A673 (cell line): ENCODE measurements at regions not wholly inside any gene's neighbourhood (a gene's known extent, or its start where the extent isn't known, plus 50 kb on each side); places are given as distances from the start of the nearest gene placed in this dataset.
"Not testable (repeated sequence)": the region's sequence is repeated elsewhere in the genome, so short reads cannot be mapped to it uniquely, and the experiment has no call there.

Source experiments
- BruUV-seq: library from RNA; stranded (reverse); fragments of 400-500 nt; replicated peaks from 2 replicates; lab custom pipeline; 2021; lab: Mats Ljungman, UMichigan
- CTCF ChIA-PET: fragments of 300-600 bp; sonication (Branson Sonifier 250); formaldehyde crosslinking; loops from one replicate; lab custom pipeline; 2022; ENCODE audit warnings: antibody characterized with exemption; lab: Charles Lee
- POLR2A ChIA-PET: fragments of 300-600 bp; sonication (Branson Sonifier 250); formaldehyde crosslinking; loops from one replicate; lab custom pipeline; 2022; ENCODE audit warnings: antibody characterized with exemption; ENCODE audit not compliant: low non-redundant PET; lab: Charles Lee
- DNase-seq: peaks from one replicate; pipeline ENCODE4 v3.0.0-alpha.2; 2015; ENCODE audit warnings: low spot score
- H3K27ac ChIP-seq: fragments of 200-600 bp; sonication (generic); 2 replicates; pipeline ENCODE4 v1.5.1; 2016; ENCODE audit warnings: mixed run types, low read depth, mild to moderate bottlenecking, mixed read lengths, antibody characterized with exemption, low read length; ENCODE audit not compliant: poor library complexity, severe bottlenecking
- H3K27me3 ChIP-seq: fragments of 200-600 bp; sonication (generic); replicated peaks from 2 replicates; pipeline ENCODE4 v1.6.1; 2017; ENCODE audit warnings: mixed run types, low read depth, mild to moderate bottlenecking, mixed read lengths, antibody characterized with exemption, low read length; ENCODE audit not compliant: insufficient read depth, poor library complexity
- H3K36me3 ChIP-seq: fragments of 200-600 bp; sonication (generic); 2 replicates; pipeline ENCODE4 v1.6.1; 2016; ENCODE audit warnings: mixed run types, mild to moderate bottlenecking, mixed read lengths, antibody characterized with exemption, low read length; ENCODE audit not compliant: insufficient read depth, poor library complexity, severe bottlenecking
- H3K4me1 ChIP-seq: fragments of 200-600 bp; sonication (generic); 2 replicates; pipeline ENCODE4 v1.6.1; 2017; ENCODE audit warnings: mixed run types, mild to moderate bottlenecking, mixed read lengths, antibody characterized with exemption, low read length; ENCODE audit not compliant: insufficient read depth, poor library complexity, severe bottlenecking
- H3K4me3 ChIP-seq: fragments of 200-600 bp; sonication (generic); 2 replicates; pipeline ENCODE4 v1.5.1; 2016; ENCODE audit warnings: low read depth, mixed run types, mild to moderate bottlenecking, mixed read lengths, low read length; ENCODE audit not compliant: poor library complexity, severe bottlenecking
- H3K9me3 ChIP-seq: fragments of 200-600 bp; sonication (generic); 2 replicates; pipeline ENCODE4 v1.6.1; 2016; ENCODE audit warnings: mixed run types, low read depth, mild to moderate bottlenecking, mixed read lengths, antibody characterized with exemption, low read length; ENCODE audit not compliant: poor library complexity, severe bottlenecking
- CTCF ChIP-seq: fragments of 300-800, 200-600 bp; sonication (generic); conservative IDR thresholded peaks from 2 replicates; pipeline ENCODE4 v1.5.1; 2017; ENCODE audit warnings: low read depth, mild to moderate bottlenecking, antibody characterized with exemption, low read length, moderate library complexity, mixed read lengths
- EZH2 ChIP-seq: fragments of 200-600 bp; sonication (generic); IDR thresholded peaks from 2 replicates; pipeline ENCODE4 v1.6.1; 2017; ENCODE audit warnings: borderline replicate concordance, low read depth, mild to moderate bottlenecking, mixed read lengths, antibody characterized with exemption, low read length; ENCODE audit not compliant: poor library complexity, severe bottlenecking
- intact Hi-C: fragments of 100-400 bp; cut with micrococcal nuclease; formaldehyde crosslinking; loops from one replicate; pipeline ENCODE4 v1.10.0; 2022; ENCODE audit not compliant: unreplicated experiment

- H3K4me1 ChIP-seq, H3K27ac ChIP-seq, H3K9me3 ChIP-seq, POLR2A ChIA-PET, H3K27me3 ChIP-seq, BruUV-seq, CTCF ChIA-PET, H3K4me3 ChIP-seq, H3K36me3 ChIP-seq, DNase-seq, intact Hi-C loops: not testable (repeated sequence)
Measured at GRCh38 chr21:13877503-13877902, 267.9 kb downstream of the POTED start.

- intact Hi-C loops, H3K4me3 ChIP-seq, H3K27me3 ChIP-seq, CTCF ChIA-PET, H3K9me3 ChIP-seq, POLR2A ChIA-PET, H3K36me3 ChIP-seq, DNase-seq, H3K4me1 ChIP-seq, BruUV-seq, H3K27ac ChIP-seq: not testable (repeated sequence)
Measured at GRCh38 chr21:13876999-13877398, 267.4 kb downstream of the POTED start.

- H3K9me3 ChIP-seq, result not testable (repeated sequence)
Measured at GRCh38 chr21:13874001-13874400, 264.4 kb downstream of the POTED start.

GRCh38 chr21:13854638-13855037 is 245.1 kb downstream of the POTED start:
- ChIA-PET POLR2A (no interaction called here), CTCF (no interaction called here)
- no peaks in the 10 kb centered on the region for H3K36me3 ChIP-seq
- BruUV-seq, result no TSS peak
- no peak for DNase-seq
- no peaks in the 10 kb centered on the region for H3K9me3 ChIP-seq
- H3K4me1 ChIP-seq, result no peaks in the 10 kb centered on the region
- intact Hi-C loops, result no loop called here
- TF ChIP-seq EZH2, result no peak
- TF ChIP-seq CTCF, result no peak
- no peak overlapping the region for H3K27ac ChIP-seq
- H3K27me3 ChIP-seq, result no peaks in the 10 kb centered on the region
- H3K4me3 ChIP-seq, result no peak overlapping the region

More at GRCh38 chr21:13874001-13874400, 264.4 kb downstream of the POTED start:
- POLR2A ChIA-PET, H3K27ac ChIP-seq, H3K36me3 ChIP-seq, H3K27me3 ChIP-seq, intact Hi-C loops, BruUV-seq, H3K4me3 ChIP-seq, CTCF ChIA-PET, H3K4me1 ChIP-seq: not testable (repeated sequence)
- peak; percentile 2 for DNase-seq

GRCh38 chr21:13850808-13851207 is 241.2 kb downstream of the POTED start:
- H3K36me3 ChIP-seq, POLR2A ChIA-PET, intact Hi-C loops, DNase-seq, H3K4me1 ChIP-seq, CTCF ChIA-PET, H3K4me3 ChIP-seq, H3K27me3 ChIP-seq, BruUV-seq, H3K27ac ChIP-seq, H3K9me3 ChIP-seq: not testable (repeated sequence)

GRCh38 chr21:13849489-13849888 is 239.9 kb downstream of the POTED start:
- H3K27ac ChIP-seq, H3K4me3 ChIP-seq, H3K4me1 ChIP-seq, CTCF ChIA-PET, intact Hi-C loops, H3K36me3 ChIP-seq, H3K9me3 ChIP-seq, POLR2A ChIA-PET, BruUV-seq, H3K27me3 ChIP-seq, DNase-seq: not testable (repeated sequence)

GRCh38 chr21:13846718-13847117 is 237.1 kb downstream of the POTED start:
- CTCF ChIA-PET, H3K4me1 ChIP-seq, H3K4me3 ChIP-seq, H3K27ac ChIP-seq, intact Hi-C loops, POLR2A ChIA-PET, H3K9me3 ChIP-seq, H3K36me3 ChIP-seq, H3K27me3 ChIP-seq, BruUV-seq: not testable (repeated sequence)
- DNase-seq, result peak; percentile 40
